H1 (cell line): ENCODE measurements at regions not wholly inside any gene's neighbourhood (a gene's known extent, or its start where the extent isn't known, plus 50 kb on each side); places are given as distances from the start of the nearest gene placed in this dataset.

Source experiments
- CTCF ChIA-PET: fragments of 300-600 bp; sonication (Branson Sonifier 250); formaldehyde crosslinking; loops from one replicate; lab custom pipeline; 2021; ENCODE audit not compliant: partially characterized antibody; lab: Charles Lee
- POLR2A ChIA-PET: fragments of 300-600 bp; sonication (Branson Sonifier 250); formaldehyde crosslinking; loops from one replicate; lab custom pipeline; 2021; ENCODE audit warnings: inconsistent platforms; ENCODE audit not compliant: partially characterized antibody; lab: Charles Lee
- DNase-seq, 2 experiments: peaks; one replicate each; pipeline versions ENCODE4 v3.0.0 to v3.0.0-alpha.2; 2010 to 2022; ENCODE audit warnings: low spot score in 2 of 2, low read depth in 1 of 2, mixed read lengths in 1 of 2
- FAIRE-seq: peaks from 2 replicates; lab custom pipeline; 2011; peaks lifted over from hg19 to GRCh38; lab: Jason Lieb, UNC
- H2AFZ ChIP-seq: 2 replicates; pipeline ENCODE4 v1.8.1; 2012; ENCODE audit warnings: low read length, inconsistent platforms
- H2AK5ac ChIP-seq: 2 replicates; pipeline ENCODE4 v1.6.1; 2013; ENCODE audit warnings: low read depth, low read length
- H2BK120ac ChIP-seq: replicated peaks from 2 replicates; pipeline ENCODE3; 2013; ENCODE audit warnings: low read depth, low read length, inconsistent platforms
- H2BK12ac ChIP-seq: 2 replicates; pipeline ENCODE4 v1.6.1; 2013; ENCODE audit warnings: low read depth, low read length
- H2BK15ac ChIP-seq: 2 replicates; pipeline ENCODE4 v1.6.1; 2013; ENCODE audit warnings: low read length
- H2BK20ac ChIP-seq: 2 replicates; pipeline ENCODE4 v1.6.1; 2013; ENCODE audit warnings: low read length
- H2BK5ac ChIP-seq: 2 replicates; pipeline ENCODE4 v1.6.1; 2013; ENCODE audit warnings: low read depth, low read length
- H3K14ac ChIP-seq: 2 replicates; pipeline ENCODE4 v1.6.1; 2013; ENCODE audit warnings: inconsistent platforms; ENCODE audit not compliant: insufficient read length
- H3K18ac ChIP-seq: 2 replicates; pipeline ENCODE4 v1.6.1; 2013; ENCODE audit warnings: low read length; ENCODE audit errors: extremely low read depth
- H3K23ac ChIP-seq: 2 replicates; pipeline ENCODE4 v1.6.1; 2013; ENCODE audit warnings: inconsistent platforms; ENCODE audit not compliant: insufficient read length
- H3K23me2 ChIP-seq: 2 replicates; pipeline ENCODE4 v1.6.1; 2013; ENCODE audit warnings: low read depth, low read length
- H3K27ac ChIP-seq: 2 replicates; pipeline ENCODE4 v1.6.1; 2011; ENCODE audit warnings: low read depth, low read length, inconsistent platforms
- H3K27me3 ChIP-seq, 4 experiments: replicated peaks in 1 of 4; 1 replicate in 1 of 4; 2 replicates in 3 of 4; pipeline versions ENCODE4 v1.6.1 to v1.8.1; 2011 to 2013; ENCODE audit warnings: low read length in 3 of 4, mild to moderate bottlenecking in 3 of 4, inconsistent platforms in 2 of 4, mixed read lengths in 2 of 4, moderate library complexity in 1 of 4; ENCODE audit not compliant: control insufficient read depth in 3 of 4, insufficient read depth in 3 of 4; ENCODE audit errors: extremely low read depth in 1 of 4
- H3K36me3 ChIP-seq, 4 experiments: 2 replicates each; pipeline versions ENCODE4 v1.6.1 to v1.8.1; 2011 to 2013; ENCODE audit warnings: mild to moderate bottlenecking in 4 of 4, low read length in 3 of 4, moderate library complexity in 2 of 4, control low read depth in 1 of 4, inconsistent platforms in 1 of 4; ENCODE audit not compliant: insufficient read depth in 4 of 4, control insufficient read depth in 2 of 4
- H3K4ac ChIP-seq: replicated peaks from 2 replicates; pipeline ENCODE3; 2013; ENCODE audit warnings: low read length, low read depth, mixed read lengths, inconsistent platforms; ENCODE audit not compliant: insufficient read length
- H3K4me1 ChIP-seq, 4 experiments: replicated peaks in 1 of 4; 1 replicate in 1 of 4; 2 replicates in 3 of 4; pipeline versions ENCODE4 v1.6.1 to v1.8.1; 2011 to 2013; ENCODE audit warnings: low read length in 3 of 4, inconsistent platforms in 2 of 4, mixed read lengths in 1 of 4; ENCODE audit not compliant: insufficient read depth in 4 of 4, control insufficient read depth in 3 of 4
- H3K4me2 ChIP-seq, 2 experiments: 2 replicates each; pipeline versions ENCODE4 v1.6.1 to v1.8.1; 2011 to 2013; ENCODE audit warnings: low read depth in 2 of 2, low read length in 2 of 2, control low read depth in 1 of 2, inconsistent platforms in 1 of 2, mild to moderate bottlenecking in 1 of 2; ENCODE audit not compliant: insufficient read depth in 1 of 2
- H3K4me3 ChIP-seq, 4 experiments: fragments of 200-600, 300-600 bp in 1 of 4; sonication (generic), shearing (Covaris generic), sonication (Bioruptor Twin) in 1 of 4; 2 replicates each; pipeline versions ENCODE4 v1.5.1 to v1.8.1; 2011 to 2016; ENCODE audit warnings: low read length in 4 of 4, low read depth in 3 of 4, control low read depth in 2 of 4, inconsistent platforms in 2 of 4, mild to moderate bottlenecking in 2 of 4, mixed read lengths in 1 of 4, moderate library complexity in 1 of 4; ENCODE audit not compliant: insufficient read depth in 2 of 4; ENCODE audit errors: extremely low read depth in 1 of 4
- H3K56ac ChIP-seq: replicated peaks from 2 replicates; pipeline ENCODE3; 2013; ENCODE audit warnings: low read depth, mild to moderate bottlenecking, mixed read lengths, low read length, inconsistent platforms; ENCODE audit not compliant: insufficient read length
- H3K79me1 ChIP-seq: 2 replicates; pipeline ENCODE4 v1.6.1; 2013; ENCODE audit warnings: low read depth, low read length, control low read depth
- H3K79me2 ChIP-seq, 2 experiments: 2 replicates each; pipeline versions ENCODE4 v1.6.1 to v1.8.1; 2012 to 2013; ENCODE audit warnings: low read length in 2 of 2, mild to moderate bottlenecking in 2 of 2, inconsistent platforms in 1 of 2; ENCODE audit not compliant: insufficient read depth in 2 of 2, control insufficient read depth in 1 of 2
- H3K9ac ChIP-seq, 4 experiments: replicated peaks in 1 of 4; 1 replicate in 1 of 4; 2 replicates in 3 of 4; pipeline versions ENCODE4 v1.6.1 to v1.8.1; 2011 to 2013; ENCODE audit warnings: low read depth in 3 of 4, low read length in 3 of 4, control low read depth in 2 of 4, mild to moderate bottlenecking in 2 of 4, moderate library complexity in 2 of 4, inconsistent platforms in 1 of 4; ENCODE audit errors: extremely low read depth in 1 of 4
- H3K9me3 ChIP-seq, 2 experiments: 2 replicates each; pipeline versions ENCODE4 v1.6.1 to v1.8.1; 2012 to 2013; ENCODE audit warnings: mild to moderate bottlenecking in 2 of 2, moderate library complexity in 2 of 2, control low read depth in 1 of 2, inconsistent platforms in 1 of 2, low read depth in 1 of 2, low read length in 1 of 2, mixed read lengths in 1 of 2; ENCODE audit not compliant: insufficient read depth in 2 of 2
- H4K20me1 ChIP-seq, 2 experiments: replicated peaks in 1 of 2; 2 replicates each; pipeline versions ENCODE3 to v1.8.1; 2011 to 2013; ENCODE audit warnings: inconsistent platforms in 2 of 2, low read length in 2 of 2, mild to moderate bottlenecking in 1 of 2; ENCODE audit not compliant: insufficient read depth in 2 of 2, control insufficient read depth in 1 of 2
- H4K5ac ChIP-seq: 2 replicates; pipeline ENCODE4 v1.6.1; 2013; ENCODE audit warnings: low read length, low read depth, mixed read lengths, inconsistent platforms; ENCODE audit not compliant: insufficient read length
- H4K8ac ChIP-seq: 2 replicates; pipeline ENCODE4 v1.8.0; 2013; ENCODE audit warnings: mild to moderate bottlenecking, moderate library complexity, low read length, inconsistent platforms; ENCODE audit not compliant: insufficient read depth; ENCODE audit errors: extremely low read depth
- H4K91ac ChIP-seq: replicated peaks from 2 replicates; pipeline ENCODE3; 2013; ENCODE audit warnings: low read length, mixed read lengths, inconsistent platforms; ENCODE audit not compliant: insufficient read length
- CBX5 ChIP-seq: fragments of 300-800, 300-1000 bp; sonication (generic); IDR thresholded peaks from 2 replicates; pipeline ENCODE4 v1.7.1; 2016; ENCODE audit warnings: antibody characterized with exemption, low read length, low read depth
- E2F6 ChIP-seq: IDR thresholded peaks from 2 replicates; pipeline ENCODE4 v1.6.1; 2012; ENCODE audit warnings: inconsistent platforms
- JUN ChIP-seq: IDR thresholded peaks from 2 replicates; pipeline ENCODE4 v1.6.1; 2011; ENCODE audit warnings: low read depth, mild to moderate bottlenecking, improper control_type of control experiment, low read length
- NRF1 ChIP-seq: IDR thresholded peaks from 2 replicates; pipeline ENCODE4 v1.6.1; 2011; ENCODE audit warnings: mild to moderate bottlenecking, low read depth, low read length, improper control_type of control experiment
- POU5F1 ChIP-seq: IDR thresholded peaks from 2 replicates; pipeline ENCODE4 v1.6.1; 2011; ENCODE audit warnings: low read depth, mild to moderate bottlenecking, low read length, moderate library complexity
- USF2 ChIP-seq: IDR thresholded peaks from 2 replicates; pipeline ENCODE4 v1.6.1; 2011; ENCODE audit warnings: low read length, improper control_type of control experiment
- WGBS, 2 experiments: shearing (Covaris generic) in 1 of 2; methylation state at CpG; one replicate each; pipeline versions ENCODE4 v1.1.6 to v1.1.7; 2013 to 2015; ENCODE audit warnings: low lambda C conversion rate in 2 of 2, mixed read lengths in 2 of 2, inconsistent platforms in 1 of 2, low coverage in 1 of 2, missing lambda C conversion rate in 1 of 2; ENCODE audit not compliant: insufficient replicate concordance in 2 of 2, insufficient coverage in 1 of 2, insufficient read length in 1 of 2; ENCODE audit errors: extremely low coverage in 1 of 2, missing lambda C conversion rate in 1 of 2; 5-methylcytosine and 5-hydroxymethylcytosine counted together

DNA sequence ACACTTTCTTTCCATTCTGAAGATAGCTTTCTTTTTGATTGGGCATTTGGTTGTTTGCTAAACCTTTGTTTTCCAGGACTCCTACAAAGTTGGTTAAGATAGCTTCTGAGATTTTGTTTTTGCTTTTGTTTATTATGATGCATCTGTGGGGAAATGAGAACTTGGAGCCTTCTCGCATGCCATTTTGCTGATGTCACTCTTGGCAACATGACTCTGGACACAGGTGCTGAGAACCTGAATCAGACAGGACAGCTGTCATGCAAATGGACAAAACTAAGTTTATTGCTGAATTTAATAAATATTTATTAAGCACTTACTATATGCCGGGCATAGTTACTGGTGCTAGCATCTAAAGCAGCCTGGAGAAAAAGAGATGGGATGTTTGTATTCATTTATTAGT, 274.1 kb downstream of the ZEB1 start:
- Histone ChIP-seq H3K4me2 (no peak overlapping the region), H2BK20ac (no peak overlapping the region), H3K23ac (no peak overlapping the region), H3K9ac (no peak overlapping the region), H3K18ac (no peak overlapping the region), H3K9me3 (no peaks in the 10 kb centered on the region; a peak in 1 of 4 replicates), H3K79me2 (no peaks in the 10 kb centered on the region), H3K4me3 (no peak overlapping the region), H2BK5ac (no peak overlapping the region), H2BK12ac (no peak overlapping the region), H3K14ac (no peak overlapping the region), H3K79me1 (no peaks in the 10 kb centered on the region), H2BK15ac (no peak overlapping the region), H2AK5ac (no peak overlapping the region), H3K56ac (no peak overlapping the region), H4K5ac (no peak overlapping the region), H3K27me3 (no peaks in the 10 kb centered on the region), H3K27ac (no peak overlapping the region), H4K91ac (no peak overlapping the region), H3K4ac (no peak overlapping the region), H4K8ac (no peak overlapping the region), H2BK120ac (no peak overlapping the region), H3K4me1 (peaks cover 0 to 3% (median 0%) of the 10 kb centered on the region in 4 experiments; a peak in 5 of 7 replicates), H3K36me3 (no peaks in the 10 kb centered on the region), H4K20me1 (no peaks in the 10 kb centered on the region), H2AFZ (no peak overlapping the region), H3K23me2 (no peaks in the 10 kb centered on the region)
- CTCF ChIA-PET, result interaction anchor here (0.6 to 1.2 kb wide), 4 partner anchors 12 to 185 kb away, joined by 3 to 5 read pairs (median 4); no protein-coding TSS in a partner anchor
- DNase-seq (no peak), FAIRE-seq (no peak)
- 90% methylated on average over 2 of the region's 2 CpGs; no CpG with 5 or more reads in 1 of the 2 experiments for WGBS, 2 experiments
- POLR2A ChIA-PET, result no interaction called here
- TF ChIP-seq USF2, result no peak
- no peak for TF ChIP-seq JUN
- TF ChIP-seq NRF1, result no peak
- no peak for TF ChIP-seq POU5F1
- no peak for TF ChIP-seq CBX5
- TF ChIP-seq E2F6, result no peak
